HCT116 (cell line): ENCODE measurements at regions not wholly inside any gene's neighbourhood (a gene's known extent, or its start where the extent isn't known, plus 50 kb on each side); places are given as distances from the start of the nearest gene placed in this dataset.

Experiments used
- ATAC-seq: fragments of 200-7000 bp; cut with Tn5 transposase; 2 replicates; pipeline ENCODE4 v1.9.1; 2020; ENCODE audit warnings: mild to moderate bottlenecking, moderate library complexity
- BruUV-seq: library from RNA; stranded (reverse); fragments of 400-500 nt; replicated peaks from 2 replicates; lab custom pipeline; 2021; lab: Mats Ljungman, UMichigan
- CTCF ChIA-PET: fragments of 300-600 bp; sonication (Branson Sonifier 250); formaldehyde crosslinking; loops from one replicate; lab custom pipeline; 2021; ENCODE audit warnings: antibody characterized with exemption; lab: Charles Lee
- POLR2A ChIA-PET: fragments of 300-600, 350-600 bp; sonication (Branson Sonifier 250); formaldehyde crosslinking; loops from one replicate; lab custom pipeline; 2021; ENCODE audit warnings: antibody characterized with exemption; lab: Charles Lee
- RAD21 ChIA-PET, 2 experiments: fragments of 300-600 bp; sonication (Branson Sonifier 250); formaldehyde crosslinking; loops; one replicate each; lab custom pipeline; 2023; ENCODE audit warnings: low total read pairs in 2 of 2; ENCODE audit not compliant: uncharacterized antibody in 2 of 2, unreplicated experiment in 2 of 2, low non-redundant PET in 1 of 2; lab: Charles Lee
- DNase-seq: peaks from one replicate; pipeline ENCODE4 v3.0.0-alpha.2; 2010; ENCODE audit warnings: low read depth, low spot score
- H2AFZ ChIP-seq: fragments of 200-600 bp; shearing (Covaris generic), sonication (generic); 2 replicates; pipeline ENCODE4 v1.6.1; 2017; ENCODE audit warnings: low read depth, mixed run types, mixed read lengths, antibody characterized with exemption, low read length; ENCODE audit not compliant: poor library complexity, severe bottlenecking
- H3K27ac ChIP-seq: 2 replicates; pipeline ENCODE4 v1.5.1; 2012; ENCODE audit warnings: low read depth, low read length
- H3K27me3 ChIP-seq: fragments of 200-600 bp; sonication (generic); 2 replicates; pipeline ENCODE4 v1.6.1; 2016; ENCODE audit warnings: mixed run types, low read length, mixed read lengths; ENCODE audit not compliant: insufficient read depth
- H3K36me3 ChIP-seq, 2 experiments: fragments of 200-500 bp in 1 of 2; fragments of 200-600 bp in 1 of 2; sonication (Bioruptor generic) in 1 of 2; sonication (generic) in 1 of 2; 2 replicates each; pipeline versions ENCODE4 v1.5.1 to v1.6.1; 2014 to 2016; ENCODE audit warnings: low read length in 2 of 2, inconsistent platforms in 1 of 2, mixed read lengths in 1 of 2, mixed run types in 1 of 2; ENCODE audit not compliant: insufficient read depth in 2 of 2, control insufficient read depth in 1 of 2
- H3K4me1 ChIP-seq, 2 experiments: fragments of 200-600 bp in 1 of 2; sonication (generic) in 1 of 2; 2 replicates each; pipeline versions ENCODE4 v1.5.1 to v1.6.1; 2012 to 2017; ENCODE audit warnings: low read length in 2 of 2, inconsistent platforms in 1 of 2, mild to moderate bottlenecking in 1 of 2, mixed read lengths in 1 of 2, mixed run types in 1 of 2, moderate library complexity in 1 of 2; ENCODE audit not compliant: insufficient read depth in 2 of 2, control insufficient read depth in 1 of 2
- H3K4me2 ChIP-seq: fragments of 200-600 bp; sonication (generic); 2 replicates; pipeline ENCODE4 v1.6.1; 2017; ENCODE audit warnings: mixed run types, low read length, mixed read lengths
- H3K4me3 ChIP-seq, 2 experiments: fragments of 200-600 bp in 1 of 2; sonication (generic) in 1 of 2; replicated peaks in 1 of 2; 2 replicates each; pipeline ENCODE4 v1.5.1; 2011 to 2016; ENCODE audit warnings: low read length in 2 of 2, control low read depth in 1 of 2, low read depth in 1 of 2, mild to moderate bottlenecking in 1 of 2, mixed read lengths in 1 of 2, mixed run types in 1 of 2
- H3K79me2 ChIP-seq: fragments of 200-600 bp; sonication (generic); 2 replicates; pipeline ENCODE4 v1.6.1; 2017; ENCODE audit warnings: mild to moderate bottlenecking, mixed run types, low read length, moderate library complexity, mixed read lengths; ENCODE audit not compliant: insufficient read depth
- H3K9ac ChIP-seq: fragments of 200-600 bp; sonication (generic); 2 replicates; pipeline ENCODE4 v1.6.1; 2016; ENCODE audit warnings: low read length, mixed read lengths
- H3K9me2 ChIP-seq: fragments of 200-600 bp; sonication (generic), shearing (Covaris generic); 2 replicates; pipeline ENCODE4 v1.6.1; 2017; ENCODE audit warnings: mixed run types, mild to moderate bottlenecking, moderate library complexity; ENCODE audit not compliant: insufficient read depth
- H3K9me3 ChIP-seq, 2 experiments: fragments of 200-500 bp in 1 of 2; fragments of 200-600 bp in 1 of 2; sonication (Bioruptor generic) in 1 of 2; sonication (generic) in 1 of 2; 2 replicates each; pipeline ENCODE4 v1.6.1; 2014 to 2017; ENCODE audit warnings: low read length in 2 of 2, mixed read lengths in 2 of 2, inconsistent platforms in 1 of 2, low read depth in 1 of 2, mild to moderate bottlenecking in 1 of 2, mixed run types in 1 of 2, moderate library complexity in 1 of 2; ENCODE audit not compliant: control insufficient read depth in 1 of 2, insufficient read depth in 1 of 2
- H4K20me1 ChIP-seq: fragments of 200-600 bp; sonication (generic), shearing (Covaris generic); 2 replicates; pipeline ENCODE4 v1.6.1; 2017; ENCODE audit warnings: mixed run types, mild to moderate bottlenecking, moderate library complexity; ENCODE audit not compliant: insufficient read depth
- CBX3 ChIP-seq: IDR thresholded peaks from 2 replicates; pipeline ENCODE4 v1.6.1; 2012; ENCODE audit warnings: low read depth
- CEBPB ChIP-seq: IDR thresholded peaks from 2 replicates; pipeline ENCODE4 v1.6.1; 2012; ENCODE audit warnings: low read depth
- EGR1 ChIP-seq: IDR thresholded peaks from 2 replicates; pipeline ENCODE4 v1.6.1; 2012; ENCODE audit warnings: low read depth
- ELF1 ChIP-seq: IDR thresholded peaks from 2 replicates; pipeline ENCODE4 v1.6.1; 2012; ENCODE audit warnings: low read depth, borderline replicate concordance
- EZH2 ChIP-seq: fragments of 200-600 bp; sonication (generic); IDR thresholded peaks from 2 replicates; pipeline ENCODE4 v1.6.1; 2017; ENCODE audit warnings: antibody characterized with exemption, mixed run types
- EZH2phosphoT487 ChIP-seq: fragments of 200-600 bp; IDR thresholded peaks from 2 replicates; pipeline ENCODE4 v1.6.1; 2018; ENCODE audit warnings: antibody characterized with exemption, borderline replicate concordance
- FOSL1 ChIP-seq: IDR thresholded peaks from 2 replicates; pipeline ENCODE4 v1.6.1; 2012; ENCODE audit warnings: low read depth
- POLR2A ChIP-seq: IDR thresholded peaks from 2 replicates; pipeline ENCODE4 v1.7.0; 2011; ENCODE audit warnings: borderline replicate concordance; ENCODE audit not compliant: insufficient read depth, insufficient read length; ENCODE audit errors: extremely low read depth
- POLR2AphosphoS5 ChIP-seq: IDR thresholded peaks from 2 replicates; pipeline ENCODE4 v1.6.1; 2011; ENCODE audit warnings: mild to moderate bottlenecking, low read depth, low read length, moderate library complexity
- SIN3A ChIP-seq: IDR thresholded peaks from 2 replicates; pipeline ENCODE4 v1.6.1; 2012; ENCODE audit warnings: low read depth
- SP1 ChIP-seq: IDR thresholded peaks from 2 replicates; pipeline ENCODE4 v1.6.1; 2012; ENCODE audit warnings: low read depth
- TCF7L2 ChIP-seq: IDR thresholded peaks from 2 replicates; pipeline ENCODE4 v1.7.0; 2011; ENCODE audit warnings: borderline replicate concordance, inconsistent platforms; ENCODE audit not compliant: insufficient read depth, insufficient read length; ENCODE audit errors: extremely low read depth
- YY1 ChIP-seq: IDR thresholded peaks from 2 replicates; pipeline ENCODE4 v1.6.1; 2011; ENCODE audit warnings: low read length, low read depth, moderate library complexity, mild to moderate bottlenecking; ENCODE audit not compliant: insufficient replicate concordance; ENCODE audit errors: extremely low read depth
- ZFX ChIP-seq: fragments of 450-650 bp; IDR thresholded peaks from 2 replicates; pipeline ENCODE4 v1.6.1; 2017
- ZNF274 ChIP-seq: fragments of 200-500 bp; sonication (Bioruptor generic); IDR thresholded peaks from 2 replicates; pipeline ENCODE4 v1.6.1; 2014; ENCODE audit warnings: mild to moderate bottlenecking, low read depth, low read length, inconsistent platforms
- intact Hi-C: fragments of 100-400 bp; cut with micrococcal nuclease; formaldehyde crosslinking; loops from 2 replicates; pipeline ENCODE4 v1.10.0; 2022
- TF ChIP-seq, protein P1 (sequence below): IDR thresholded peaks from 2 replicates; pipeline ENCODE4 v1.6.1; 2012
- TF ChIP-seq, protein P2 (sequence below): IDR thresholded peaks from 2 replicates; pipeline ENCODE4 v1.6.1; 2012
- TF ChIP-seq, protein P3 (sequence below): IDR thresholded peaks from 2 replicates; pipeline ENCODE4 v1.6.1; 2012; ENCODE audit warnings: low read depth
- TF ChIP-seq, protein P4 (sequence below): IDR thresholded peaks from 2 replicates; pipeline ENCODE4 v1.6.1; 2011; ENCODE audit warnings: mild to moderate bottlenecking, low read length, moderate library complexity; ENCODE audit not compliant: insufficient replicate concordance; ENCODE audit errors: extremely low read depth

DNA sequence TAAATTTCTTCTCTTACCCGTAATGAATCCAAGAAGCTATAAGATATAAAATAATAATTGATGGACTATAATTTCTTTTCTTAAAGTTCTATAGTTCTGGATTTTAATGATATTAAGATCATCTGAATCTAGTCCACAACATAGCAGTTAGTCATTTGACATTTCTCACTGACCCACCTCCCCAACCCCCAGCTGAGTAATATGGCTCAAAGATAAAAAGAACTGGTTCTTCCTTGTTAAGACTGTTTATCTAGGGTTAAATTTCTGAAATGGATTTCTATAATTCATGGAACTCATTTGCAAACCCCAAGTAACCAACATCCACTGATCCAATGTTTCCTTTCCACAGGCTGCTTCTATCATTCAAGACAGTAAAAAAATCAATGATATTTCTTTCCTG lies 133.9 kb upstream of the SOX9 start:
- peak overlapping the region; percentile 17 for H2AFZ ChIP-seq
- POLR2A ChIA-PET: no interaction called here
- no peaks in the 10 kb centered on the region for H3K27me3 ChIP-seq
- CTCF ChIA-PET: no interaction called here
- H3K4me1 ChIP-seq: peaks cover 0 to 42% of the 10 kb centered on the region in 2 experiments; a peak in 2 of 4 replicates
- no peaks in the 10 kb centered on the region for H3K9me3 ChIP-seq
- no peak overlapping the region for H3K27ac ChIP-seq
- no peaks in the 10 kb centered on the region for H3K79me2 ChIP-seq
- no TSS peak for BruUV-seq
- intact Hi-C loops: no loop called here
- H3K9ac ChIP-seq: no peak overlapping the region
- RAD21 ChIA-PET: no interaction called here
- H3K36me3 ChIP-seq: no peaks in the 10 kb centered on the region
- H3K4me2 ChIP-seq: peak overlapping the region; percentile 40; the same call in 1 of the 2 replicates
- no peaks in the 10 kb centered on the region for H4K20me1 ChIP-seq
- DNase-seq (no peak), ATAC-seq (no peak)
- TF ChIP-seq FOSL1: no peak
- TF ChIP-seq YY1: no peak
- TF ChIP-seq, protein P1, sequence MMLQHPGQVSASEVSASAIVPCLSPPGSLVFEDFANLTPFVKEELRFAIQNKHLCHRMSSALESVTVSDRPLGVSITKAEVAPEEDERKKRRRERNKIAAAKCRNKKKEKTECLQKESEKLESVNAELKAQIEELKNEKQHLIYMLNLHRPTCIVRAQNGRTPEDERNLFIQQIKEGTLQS: no peak
- TF ChIP-seq EZH2phosphoT487: no peak
- TF ChIP-seq SP1: no peak
- TF ChIP-seq POLR2AphosphoS5: no peak
- no peak for TF ChIP-seq ZFX
- no peak for TF ChIP-seq SIN3A
- TF ChIP-seq, protein P2, sequence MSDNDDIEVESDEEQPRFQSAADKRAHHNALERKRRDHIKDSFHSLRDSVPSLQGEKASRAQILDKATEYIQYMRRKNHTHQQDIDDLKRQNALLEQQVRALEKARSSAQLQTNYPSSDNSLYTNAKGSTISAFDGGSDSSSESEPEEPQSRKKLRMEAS: no peak
- TF ChIP-seq ELF1: no peak
- TF ChIP-seq EZH2: no peak
- TF ChIP-seq POLR2A: no peak
- TF ChIP-seq, protein P3, sequence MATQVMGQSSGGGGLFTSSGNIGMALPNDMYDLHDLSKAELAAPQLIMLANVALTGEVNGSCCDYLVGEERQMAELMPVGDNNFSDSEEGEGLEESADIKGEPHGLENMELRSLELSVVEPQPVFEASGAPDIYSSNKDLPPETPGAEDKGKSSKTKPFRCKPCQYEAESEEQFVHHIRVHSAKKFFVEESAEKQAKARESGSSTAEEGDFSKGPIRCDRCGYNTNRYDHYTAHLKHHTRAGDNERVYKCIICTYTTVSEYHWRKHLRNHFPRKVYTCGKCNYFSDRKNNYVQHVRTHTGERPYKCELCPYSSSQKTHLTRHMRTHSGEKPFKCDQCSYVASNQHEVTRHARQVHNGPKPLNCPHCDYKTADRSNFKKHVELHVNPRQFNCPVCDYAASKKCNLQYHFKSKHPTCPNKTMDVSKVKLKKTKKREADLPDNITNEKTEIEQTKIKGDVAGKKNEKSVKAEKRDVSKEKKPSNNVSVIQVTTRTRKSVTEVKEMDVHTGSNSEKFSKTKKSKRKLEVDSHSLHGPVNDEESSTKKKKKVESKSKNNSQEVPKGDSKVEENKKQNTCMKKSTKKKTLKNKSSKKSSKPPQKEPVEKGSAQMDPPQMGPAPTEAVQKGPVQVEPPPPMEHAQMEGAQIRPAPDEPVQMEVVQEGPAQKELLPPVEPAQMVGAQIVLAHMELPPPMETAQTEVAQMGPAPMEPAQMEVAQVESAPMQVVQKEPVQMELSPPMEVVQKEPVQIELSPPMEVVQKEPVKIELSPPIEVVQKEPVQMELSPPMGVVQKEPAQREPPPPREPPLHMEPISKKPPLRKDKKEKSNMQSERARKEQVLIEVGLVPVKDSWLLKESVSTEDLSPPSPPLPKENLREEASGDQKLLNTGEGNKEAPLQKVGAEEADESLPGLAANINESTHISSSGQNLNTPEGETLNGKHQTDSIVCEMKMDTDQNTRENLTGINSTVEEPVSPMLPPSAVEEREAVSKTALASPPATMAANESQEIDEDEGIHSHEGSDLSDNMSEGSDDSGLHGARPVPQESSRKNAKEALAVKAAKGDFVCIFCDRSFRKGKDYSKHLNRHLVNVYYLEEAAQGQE: no peak
- no peak for TF ChIP-seq CBX3
- TF ChIP-seq CEBPB: no peak
- no peak for TF ChIP-seq TCF7L2
- TF ChIP-seq, protein P4, sequence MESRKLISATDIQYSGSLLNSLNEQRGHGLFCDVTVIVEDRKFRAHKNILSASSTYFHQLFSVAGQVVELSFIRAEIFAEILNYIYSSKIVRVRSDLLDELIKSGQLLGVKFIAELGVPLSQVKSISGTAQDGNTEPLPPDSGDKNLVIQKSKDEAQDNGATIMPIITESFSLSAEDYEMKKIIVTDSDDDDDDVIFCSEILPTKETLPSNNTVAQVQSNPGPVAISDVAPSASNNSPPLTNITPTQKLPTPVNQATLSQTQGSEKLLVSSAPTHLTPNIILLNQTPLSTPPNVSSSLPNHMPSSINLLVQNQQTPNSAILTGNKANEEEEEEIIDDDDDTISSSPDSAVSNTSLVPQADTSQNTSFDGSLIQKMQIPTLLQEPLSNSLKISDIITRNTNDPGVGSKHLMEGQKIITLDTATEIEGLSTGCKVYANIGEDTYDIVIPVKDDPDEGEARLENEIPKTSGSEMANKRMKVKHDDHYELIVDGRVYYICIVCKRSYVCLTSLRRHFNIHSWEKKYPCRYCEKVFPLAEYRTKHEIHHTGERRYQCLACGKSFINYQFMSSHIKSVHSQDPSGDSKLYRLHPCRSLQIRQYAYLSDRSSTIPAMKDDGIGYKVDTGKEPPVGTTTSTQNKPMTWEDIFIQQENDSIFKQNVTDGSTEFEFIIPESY: no peak
- no peak for TF ChIP-seq ZNF274
- no peak for TF ChIP-seq EGR1
- no peak overlapping the region for H3K4me3 ChIP-seq
- H3K9me2 ChIP-seq: no peaks in the 10 kb centered on the region
